OCI-LY7 (cell line): ENCODE measurements at regions not wholly inside any gene's neighbourhood (a gene's known extent, or its start where the extent isn't known, plus 50 kb on each side); places are given as distances from the start of the nearest gene placed in this dataset.

Experiments
- EZH2phosphoT487 ChIP-seq: fragments of 200-600 bp; sonication (generic); IDR thresholded peaks from 2 replicates; pipeline ENCODE4 v1.6.1; 2018; ENCODE audit warnings: low read depth, borderline replicate concordance, mild to moderate bottlenecking, mixed run types, antibody characterized with exemption, low read length, moderate library complexity, mixed read lengths
- TF ChIP-seq, protein P1 (sequence below): fragments of 200-600 bp; sonication (generic); conservative IDR thresholded peaks from 2 replicates; pipeline ENCODE4 v1.5.1; 2014; ENCODE audit warnings: mild to moderate bottlenecking, antibody characterized with exemption, low read length, moderate library complexity, mixed read lengths

GRCh38 chr3:34145796-34146195, 347.4 kb downstream of the PDCD6IP start:
- TF ChIP-seq, protein P1, sequence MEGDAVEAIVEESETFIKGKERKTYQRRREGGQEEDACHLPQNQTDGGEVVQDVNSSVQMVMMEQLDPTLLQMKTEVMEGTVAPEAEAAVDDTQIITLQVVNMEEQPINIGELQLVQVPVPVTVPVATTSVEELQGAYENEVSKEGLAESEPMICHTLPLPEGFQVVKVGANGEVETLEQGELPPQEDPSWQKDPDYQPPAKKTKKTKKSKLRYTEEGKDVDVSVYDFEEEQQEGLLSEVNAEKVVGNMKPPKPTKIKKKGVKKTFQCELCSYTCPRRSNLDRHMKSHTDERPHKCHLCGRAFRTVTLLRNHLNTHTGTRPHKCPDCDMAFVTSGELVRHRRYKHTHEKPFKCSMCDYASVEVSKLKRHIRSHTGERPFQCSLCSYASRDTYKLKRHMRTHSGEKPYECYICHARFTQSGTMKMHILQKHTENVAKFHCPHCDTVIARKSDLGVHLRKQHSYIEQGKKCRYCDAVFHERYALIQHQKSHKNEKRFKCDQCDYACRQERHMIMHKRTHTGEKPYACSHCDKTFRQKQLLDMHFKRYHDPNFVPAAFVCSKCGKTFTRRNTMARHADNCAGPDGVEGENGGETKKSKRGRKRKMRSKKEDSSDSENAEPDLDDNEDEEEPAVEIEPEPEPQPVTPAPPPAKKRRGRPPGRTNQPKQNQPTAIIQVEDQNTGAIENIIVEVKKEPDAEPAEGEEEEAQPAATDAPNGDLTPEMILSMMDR: no peak
- no peak for TF ChIP-seq EZH2phosphoT487
